Mesendoderm (in vitro differentiated cells): ENCODE measurements at regions not wholly inside any gene's neighbourhood (a gene's known extent, or its start where the extent isn't known, plus 50 kb on each side); places are given as distances from the start of the nearest gene placed in this dataset.

ENCODE experiments used
- DNase-seq: peaks from one replicate; pipeline ENCODE4 v3.0.0; 2013
- H2AK5ac ChIP-seq: 2 replicates; pipeline ENCODE4 v1.6.1; 2013; ENCODE audit warnings: low read length, inconsistent platforms
- H2BK120ac ChIP-seq: 2 replicates; pipeline ENCODE4 v1.6.1; 2013; ENCODE audit warnings: low read depth, mild to moderate bottlenecking, low read length, moderate library complexity, mixed read lengths
- H2BK15ac ChIP-seq: replicated peaks from 2 replicates; pipeline ENCODE4 v1.6.1; 2013; ENCODE audit warnings: low read depth, mild to moderate bottlenecking, moderate library complexity
- H2BK5ac ChIP-seq: 2 replicates; pipeline ENCODE4 v1.6.1; 2013; ENCODE audit warnings: low read length, inconsistent platforms
- H3K18ac ChIP-seq: 2 replicates; pipeline ENCODE4 v1.6.1; 2013; ENCODE audit warnings: mild to moderate bottlenecking, low read length, mixed read lengths
- H3K23ac ChIP-seq: one replicate; pipeline ENCODE4 v1.6.1; 2013; ENCODE audit warnings: low read length
- H3K27ac ChIP-seq: 2 replicates; pipeline ENCODE4 v1.5.1; 2013; ENCODE audit warnings: low read depth, mild to moderate bottlenecking, inconsistent platforms, low read length, moderate library complexity
- H3K27me3 ChIP-seq: 2 replicates; pipeline ENCODE4 v1.6.1; 2013; ENCODE audit warnings: low read length, control low read depth, mild to moderate bottlenecking, inconsistent platforms; ENCODE audit not compliant: insufficient read depth, poor library complexity
- H3K36me3 ChIP-seq: 2 replicates; pipeline ENCODE4 v1.6.1; 2013; ENCODE audit warnings: low read length, inconsistent platforms; ENCODE audit not compliant: control insufficient read depth, insufficient read depth
- H3K4ac ChIP-seq: one replicate; pipeline ENCODE4 v1.6.1; 2013; ENCODE audit warnings: low read depth, mild to moderate bottlenecking, low read length, moderate library complexity
- H3K4me1 ChIP-seq: 2 replicates; pipeline ENCODE4 v1.6.1; 2013; ENCODE audit warnings: low read depth, low read length, inconsistent platforms; ENCODE audit not compliant: control insufficient read depth
- H3K4me2 ChIP-seq: 2 replicates; pipeline ENCODE4 v1.6.1; 2013; ENCODE audit warnings: low read length
- H3K4me3 ChIP-seq: 2 replicates; pipeline ENCODE4 v1.5.1; 2013; ENCODE audit warnings: mild to moderate bottlenecking, low read length
- H3K56ac ChIP-seq: one replicate; pipeline ENCODE4 v1.6.1; 2013; ENCODE audit warnings: low read length
- H3K79me1 ChIP-seq: 2 replicates; pipeline ENCODE4 v1.6.1; 2013; ENCODE audit warnings: low read length, inconsistent platforms
- H3K79me2 ChIP-seq: 2 replicates; pipeline ENCODE4 v1.6.1; 2013; ENCODE audit warnings: mild to moderate bottlenecking, low read length; ENCODE audit not compliant: control insufficient read depth, insufficient read depth
- H3K9ac ChIP-seq: 2 replicates; pipeline ENCODE4 v1.6.1; 2013; ENCODE audit warnings: low read length, inconsistent platforms
- H4K5ac ChIP-seq: one replicate; pipeline ENCODE4 v1.6.1; 2013; ENCODE audit warnings: low read length
- H4K8ac ChIP-seq: one replicate; pipeline ENCODE4 v1.6.1; 2013; ENCODE audit warnings: low read depth, mild to moderate bottlenecking, control low read depth, low read length, moderate library complexity
- WGBS: extraction: QIAGEN DNeasy Blood & Tissue Kit; methylation state at CpG from one replicate; pipeline ENCODE4 v1.1.7; 2013; ENCODE audit warnings: low lambda C conversion rate, missing lambda C conversion rate; ENCODE audit not compliant: insufficient coverage; ENCODE audit errors: extremely low coverage; 5-methylcytosine and 5-hydroxymethylcytosine counted together

DNA sequence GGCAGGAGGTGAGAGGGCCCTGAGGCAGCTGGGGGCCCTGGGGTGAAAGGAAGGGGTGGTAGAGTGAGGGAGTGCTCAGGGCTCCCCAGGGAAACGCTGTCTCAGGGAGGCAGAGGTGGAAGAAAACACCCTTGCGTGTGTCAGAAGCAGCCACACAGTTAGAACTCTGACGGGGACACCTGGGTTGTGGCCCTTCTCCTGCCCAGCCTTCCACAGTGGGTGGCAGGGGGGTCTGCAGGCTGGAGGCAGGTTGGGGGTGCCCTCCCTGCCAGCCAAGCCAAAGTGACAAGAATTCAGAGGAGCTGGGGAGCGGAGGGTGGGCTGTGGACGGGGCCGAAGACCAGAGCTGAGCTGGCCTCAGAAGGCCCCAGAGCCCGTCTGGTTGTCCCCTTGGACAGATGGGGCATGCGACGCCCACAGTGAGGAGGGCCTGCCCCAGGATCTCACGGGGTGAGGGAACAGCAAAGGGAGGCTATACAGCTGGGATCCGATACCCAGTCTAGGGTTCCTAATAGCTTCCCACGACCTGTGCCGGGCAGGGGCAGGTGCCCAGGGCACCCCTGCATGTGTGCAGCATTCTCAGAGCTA lies 105.2 kb upstream of the ADRA2C start:
- H3K27ac ChIP-seq = no peak overlapping the region
- no peaks in the 10 kb centered on the region for H3K79me1 ChIP-seq
- no peak overlapping the region for H2BK120ac ChIP-seq
- no peak overlapping the region for H2BK15ac ChIP-seq
- H2BK5ac ChIP-seq = no peak overlapping the region
- H4K8ac ChIP-seq = no peak overlapping the region
- H2AK5ac ChIP-seq = no peak overlapping the region
- peak overlapping the region; percentile 60 for H3K56ac ChIP-seq
- H3K4me2 ChIP-seq = no peak overlapping the region
- no peak overlapping the region for H3K4me3 ChIP-seq
- H3K36me3 ChIP-seq = no peaks in the 10 kb centered on the region
- no peak overlapping the region for H3K4ac ChIP-seq
- no peak overlapping the region for H3K23ac ChIP-seq
- no peak for DNase-seq
- H3K9ac ChIP-seq = no peak overlapping the region
- H4K5ac ChIP-seq = no peak overlapping the region
- no peaks in the 10 kb centered on the region for H3K79me2 ChIP-seq
- no CpG with 5 or more reads among the region's 13 CpGs for WGBS
- no peak overlapping the region for H3K18ac ChIP-seq
- no peaks in the 10 kb centered on the region for H3K4me1 ChIP-seq
- no peaks in the 10 kb centered on the region for H3K27me3 ChIP-seq

DNA sequence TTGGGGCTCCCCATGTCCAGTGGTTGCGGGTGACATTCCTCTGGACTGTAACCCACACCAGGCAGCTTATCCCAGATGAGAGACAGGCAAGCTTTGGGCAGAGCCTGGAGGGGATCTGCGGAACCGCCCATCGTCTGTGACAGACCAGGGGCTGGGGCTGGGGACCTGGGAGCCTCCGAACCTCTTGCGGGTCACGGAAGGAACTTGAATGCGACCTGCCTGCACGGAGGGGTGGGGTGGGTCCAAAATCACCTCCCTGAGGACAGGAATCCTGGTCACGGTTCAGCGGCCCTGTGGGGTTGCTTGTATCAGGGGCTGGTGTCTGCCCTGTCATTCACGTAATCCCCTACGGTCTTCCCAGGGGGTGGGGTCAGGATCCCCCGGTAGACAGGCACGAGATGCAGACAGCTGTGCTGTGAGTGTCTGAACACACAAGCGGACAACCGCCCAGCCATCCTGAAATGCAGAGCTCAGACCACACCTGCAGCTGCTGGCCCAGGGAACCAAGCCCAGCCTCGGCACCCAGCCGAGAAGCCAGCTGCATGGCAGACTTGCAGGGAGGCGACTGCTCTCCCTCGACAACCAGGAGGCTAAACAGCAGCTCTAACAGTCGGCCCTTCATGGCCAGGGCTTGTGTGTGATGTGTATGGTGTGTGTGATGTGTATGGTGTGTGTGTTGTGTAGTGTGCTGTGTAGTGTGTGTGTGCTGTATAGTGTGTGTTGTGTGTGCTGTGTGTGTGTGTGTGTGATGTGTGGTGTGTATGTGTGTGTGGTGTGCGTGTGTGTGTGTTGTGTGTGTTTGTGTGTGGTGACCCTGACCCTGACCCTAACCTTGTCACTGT lies 105.9 kb upstream of the ADRA2C start:
- no CpG with 5 or more reads among the region's 23 CpGs for WGBS
- H3K18ac ChIP-seq = no peak overlapping the region

DNA sequence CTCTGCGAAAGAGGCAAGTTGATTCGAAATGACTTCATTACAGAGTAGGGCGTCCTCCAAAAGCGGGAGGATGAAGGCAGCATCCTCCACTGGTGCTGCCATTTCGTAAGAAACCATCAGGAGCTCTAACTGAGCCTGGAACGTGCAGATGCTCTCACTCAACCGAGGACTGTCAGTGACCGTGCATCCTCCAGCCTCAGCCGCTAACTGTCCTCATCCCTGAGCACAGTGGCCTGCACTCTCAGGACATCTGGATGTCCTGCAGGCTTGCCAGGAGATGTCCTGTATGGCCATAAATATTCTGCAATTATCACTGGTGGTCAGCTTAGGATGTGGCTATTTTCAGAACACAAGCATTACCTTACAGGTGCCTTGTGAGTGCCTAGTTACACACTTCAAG lies 107.1 kb upstream of the ADRA2C start:
- H3K23ac ChIP-seq = no peak overlapping the region
- H3K4me2 ChIP-seq = no peak overlapping the region
- no peaks in the 10 kb centered on the region for H3K79me1 ChIP-seq
- no peak overlapping the region for H2BK15ac ChIP-seq
- no peak overlapping the region for H3K9ac ChIP-seq
- no peak overlapping the region for H3K4me3 ChIP-seq
- H3K27ac ChIP-seq = no peak overlapping the region
- no peak overlapping the region for H4K8ac ChIP-seq
- no peaks in the 10 kb centered on the region for H3K27me3 ChIP-seq
- no peak overlapping the region for H4K5ac ChIP-seq
- no peaks in the 10 kb centered on the region for H3K36me3 ChIP-seq
- no peak overlapping the region for H2BK5ac ChIP-seq
- H3K4me1 ChIP-seq = no peaks in the 10 kb centered on the region
- DNase-seq = no peak
- H3K79me2 ChIP-seq = no peaks in the 10 kb centered on the region
- no peak overlapping the region for H2BK120ac ChIP-seq
- H3K18ac ChIP-seq = no peak overlapping the region
- no CpG with 5 or more reads among the region's 9 CpGs for WGBS
- H3K4ac ChIP-seq = no peak overlapping the region
- no peak overlapping the region for H2AK5ac ChIP-seq
- H3K56ac ChIP-seq = no peak overlapping the region

More for the DNA sequence above, 105.9 kb upstream of the ADRA2C start:
- Histone ChIP-seq H3K36me3 (no peaks in the 10 kb centered on the region), H2BK5ac (no peak overlapping the region), H2AK5ac (peak overlapping the region; percentile 85), H4K8ac (no peak overlapping the region), H3K4me1 (no peaks in the 10 kb centered on the region), H4K5ac (no peak overlapping the region), H3K27ac (no peak overlapping the region), H3K23ac (no peak overlapping the region), H2BK15ac (no peak overlapping the region), H3K4me3 (no peak overlapping the region), H2BK120ac (no peak overlapping the region), H3K79me2 (no peaks in the 10 kb centered on the region), H3K9ac (no peak overlapping the region), H3K79me1 (no peaks in the 10 kb centered on the region), H3K4me2 (no peak overlapping the region), H3K27me3 (no peaks in the 10 kb centered on the region), H3K56ac (peak overlapping the region; percentile 60), H3K4ac (no peak overlapping the region)
- no peak for DNase-seq

DNA sequence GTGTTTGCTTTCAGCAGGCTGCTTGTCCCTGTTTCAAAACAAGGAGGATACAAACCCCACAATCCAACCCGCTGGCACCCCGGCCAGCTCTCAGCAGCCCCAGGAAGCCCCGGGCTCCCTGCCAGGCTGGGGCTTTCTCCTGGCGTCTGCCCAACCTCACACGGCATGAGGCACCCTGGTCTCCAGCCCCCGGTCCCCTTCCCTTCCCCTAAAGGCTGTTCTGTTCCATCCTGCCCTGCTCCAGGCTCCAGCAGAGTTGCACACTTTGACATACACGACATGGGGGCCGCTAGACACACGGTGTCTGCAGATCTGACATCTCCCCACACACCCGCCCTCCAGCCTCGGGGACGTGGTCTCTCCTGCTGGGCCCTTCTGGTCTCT lies 107.7 kb upstream of the ADRA2C start:
- DNase-seq = no peak
- no peaks in the 10 kb centered on the region for H3K79me2 ChIP-seq
- H3K4me2 ChIP-seq = no peak overlapping the region
- no peaks in the 10 kb centered on the region for H3K79me1 ChIP-seq
- H3K9ac ChIP-seq = no peak overlapping the region
- no peak overlapping the region for H2BK5ac ChIP-seq
- H3K4me3 ChIP-seq = no peak overlapping the region
- no peaks in the 10 kb centered on the region for H3K4me1 ChIP-seq
- H3K27me3 ChIP-seq = no peaks in the 10 kb centered on the region
- H3K23ac ChIP-seq = no peak overlapping the region
- no peaks in the 10 kb centered on the region for H3K36me3 ChIP-seq
- no peak overlapping the region for H2BK120ac ChIP-seq
- no peak overlapping the region for H2BK15ac ChIP-seq
- H4K5ac ChIP-seq = no peak overlapping the region
- H4K8ac ChIP-seq = no peak overlapping the region
- no peak overlapping the region for H2AK5ac ChIP-seq
- no CpG with 5 or more reads among the region's 12 CpGs for WGBS
- H3K4ac ChIP-seq = no peak overlapping the region
- H3K56ac ChIP-seq = no peak overlapping the region
- no peak overlapping the region for H3K27ac ChIP-seq
- no peak overlapping the region for H3K18ac ChIP-seq

DNA sequence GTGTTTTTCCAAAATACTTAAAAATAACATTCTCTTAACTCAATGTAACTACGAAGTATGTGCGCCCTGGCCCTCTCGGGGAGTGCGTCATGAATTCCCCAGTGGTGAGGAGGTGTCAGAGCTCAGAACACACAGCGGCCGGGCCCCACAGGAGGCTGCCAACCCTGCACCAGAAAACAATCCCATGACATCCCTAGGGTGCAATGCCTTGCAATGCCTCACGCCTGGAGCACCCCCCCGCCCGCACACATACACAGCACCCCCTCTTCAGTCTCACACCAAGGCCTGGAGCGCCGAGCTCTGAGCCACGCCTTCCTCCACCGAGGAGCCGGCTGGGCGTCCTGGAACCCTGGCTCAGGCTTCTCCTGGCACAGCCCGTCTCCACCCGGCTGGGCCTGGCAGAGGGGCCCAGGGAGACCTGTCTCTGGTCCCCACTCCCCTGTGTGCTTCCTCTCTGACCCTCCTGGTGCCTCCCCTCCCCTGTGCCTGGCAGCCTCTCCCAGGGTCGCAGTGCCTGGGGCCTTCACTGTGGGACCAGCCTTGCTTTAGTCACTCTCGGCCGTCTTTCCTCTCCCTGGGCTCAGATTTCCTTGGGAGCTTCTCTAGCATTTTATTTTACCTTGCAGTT lies 108.2 kb upstream of the ADRA2C start:
- no peak overlapping the region for H4K5ac ChIP-seq
- H3K56ac ChIP-seq = no peak overlapping the region
- DNase-seq = no peak
- H3K18ac ChIP-seq = no peak overlapping the region
- no peak overlapping the region for H2BK5ac ChIP-seq
- H3K27ac ChIP-seq = no peak overlapping the region
- no peaks in the 10 kb centered on the region for H3K79me2 ChIP-seq
- H3K36me3 ChIP-seq = no peaks in the 10 kb centered on the region
- no peaks in the 10 kb centered on the region for H3K4me1 ChIP-seq
- no peak overlapping the region for H2BK120ac ChIP-seq
- H2AK5ac ChIP-seq = no peak overlapping the region
- no peak overlapping the region for H2BK15ac ChIP-seq
- WGBS = no CpG with 5 or more reads among the region's 20 CpGs
- no peak overlapping the region for H3K4me2 ChIP-seq
- no peaks in the 10 kb centered on the region for H3K79me1 ChIP-seq
- no peak overlapping the region for H3K23ac ChIP-seq
- H3K4ac ChIP-seq = no peak overlapping the region
- no peaks in the 10 kb centered on the region for H3K27me3 ChIP-seq
- no peak overlapping the region for H3K4me3 ChIP-seq
- H4K8ac ChIP-seq = no peak overlapping the region
- H3K9ac ChIP-seq = no peak overlapping the region
